LoVo (cell line): ENCODE measurements at regions not wholly inside any gene's neighbourhood (a gene's known extent, or its start where the extent isn't known, plus 50 kb on each side); places are given as distances from the start of the nearest gene placed in this dataset.
A peak's percentile ranks its signal among the peaks of the same experiment; 100 is the strongest.

Experiments used
- DNase-seq: peaks from one replicate; pipeline ENCODE4 v3.0.0-alpha.2; 2016; ENCODE audit warnings: low spot score

GRCh38 chr10:28926932-28927331 lies 249.6 kb downstream of the BAMBI start:
- no peak for DNase-seq

GRCh38 chr10:28928484-28928883 lies 251.2 kb downstream of the BAMBI start:
- peak; percentile 43 for DNase-seq

GRCh38 chr10:28929942-28930341 lies 252.6 kb downstream of the BAMBI start:
- DNase-seq, result no peak

GRCh38 chr10:28930514-28931495 lies 253.5 kb downstream of the BAMBI start:
- no peak for DNase-seq

GRCh38 chr10:28935061-28935460 lies 257.7 kb downstream of the BAMBI start:
- DNase-seq, result no peak

- no peak for DNase-seq
Measured at GRCh38 chr10:28937959-28938358, 260.6 kb downstream of the BAMBI start.

GRCh38 chr10:28938745-28939144 lies 261.4 kb downstream of the BAMBI start:
- DNase-seq, result no peak

GRCh38 chr10:28939281-28940157 lies 262.2 kb downstream of the BAMBI start:
- peak; percentile 51 for DNase-seq

- no peak for DNase-seq
Measured at GRCh38 chr10:28940158-28940888, 263.0 kb downstream of the BAMBI start.

- no peak for DNase-seq
Measured at GRCh38 chr10:28942012-28942411, 264.7 kb downstream of the BAMBI start.

GRCh38 chr10:28945959-28946358 lies 268.6 kb downstream of the BAMBI start:
- DNase-seq, result no peak

GRCh38 chr10:28946479-28946878 lies 269.2 kb downstream of the BAMBI start:
- no peak for DNase-seq

- DNase-seq, result no peak
Measured at GRCh38 chr10:28947171-28947570, 269.9 kb downstream of the BAMBI start.

GRCh38 chr10:28948046-28948445 lies 270.7 kb downstream of the BAMBI start:
- DNase-seq, result peak; percentile 37

- peak; percentile 84 for DNase-seq
Measured at GRCh38 chr10:28949005-28950004, 272.0 kb downstream of the BAMBI start.

GRCh38 chr10:28951484-28951883 lies 274.2 kb downstream of the BAMBI start:
- DNase-seq, result no peak

- no peak for DNase-seq
Measured at GRCh38 chr10:28952523-28952922, 275.2 kb downstream of the BAMBI start.

- no peak for DNase-seq
Measured at GRCh38 chr10:28954211-28954610, 276.9 kb downstream of the BAMBI start.

GRCh38 chr10:28958468-28958867 lies 281.1 kb downstream of the BAMBI start:
- DNase-seq, result no peak

GRCh38 chr10:28959850-28960501 lies 282.7 kb downstream of the BAMBI start:
- no peak for DNase-seq
